H1 (cell line): ENCODE measurements at regions not wholly inside any gene's neighbourhood (a gene's known extent, or its start where the extent isn't known, plus 50 kb on each side); places are given as distances from the start of the nearest gene placed in this dataset.

Experiments
- CTCF ChIA-PET: fragments of 300-600 bp; sonication (Branson Sonifier 250); formaldehyde crosslinking; loops from one replicate; lab custom pipeline; 2021; ENCODE audit not compliant: partially characterized antibody; lab: Charles Lee
- POLR2A ChIA-PET: fragments of 300-600 bp; sonication (Branson Sonifier 250); formaldehyde crosslinking; loops from one replicate; lab custom pipeline; 2021; ENCODE audit warnings: inconsistent platforms; ENCODE audit not compliant: partially characterized antibody; lab: Charles Lee
- DNase-seq, 2 experiments: peaks; one replicate each; pipeline versions ENCODE4 v3.0.0 to v3.0.0-alpha.2; 2010 to 2022; ENCODE audit warnings: low spot score in 2 of 2, low read depth in 1 of 2, mixed read lengths in 1 of 2
- FAIRE-seq: peaks from 2 replicates; lab custom pipeline; 2011; peaks lifted over from hg19 to GRCh38; lab: Jason Lieb, UNC
- H2AFZ ChIP-seq: 2 replicates; pipeline ENCODE4 v1.8.1; 2012; ENCODE audit warnings: low read length, inconsistent platforms
- H2AK5ac ChIP-seq: 2 replicates; pipeline ENCODE4 v1.6.1; 2013; ENCODE audit warnings: low read depth, low read length
- H2BK120ac ChIP-seq: replicated peaks from 2 replicates; pipeline ENCODE3; 2013; ENCODE audit warnings: low read depth, low read length, inconsistent platforms
- H2BK12ac ChIP-seq: 2 replicates; pipeline ENCODE4 v1.6.1; 2013; ENCODE audit warnings: low read depth, low read length
- H2BK15ac ChIP-seq: 2 replicates; pipeline ENCODE4 v1.6.1; 2013; ENCODE audit warnings: low read length
- H2BK20ac ChIP-seq: 2 replicates; pipeline ENCODE4 v1.6.1; 2013; ENCODE audit warnings: low read length
- H2BK5ac ChIP-seq: 2 replicates; pipeline ENCODE4 v1.6.1; 2013; ENCODE audit warnings: low read depth, low read length
- H3K14ac ChIP-seq: 2 replicates; pipeline ENCODE4 v1.6.1; 2013; ENCODE audit warnings: inconsistent platforms; ENCODE audit not compliant: insufficient read length
- H3K18ac ChIP-seq: 2 replicates; pipeline ENCODE4 v1.6.1; 2013; ENCODE audit warnings: low read length; ENCODE audit errors: extremely low read depth
- H3K23ac ChIP-seq: 2 replicates; pipeline ENCODE4 v1.6.1; 2013; ENCODE audit warnings: inconsistent platforms; ENCODE audit not compliant: insufficient read length
- H3K23me2 ChIP-seq: 2 replicates; pipeline ENCODE4 v1.6.1; 2013; ENCODE audit warnings: low read depth, low read length
- H3K27ac ChIP-seq: 2 replicates; pipeline ENCODE4 v1.6.1; 2011; ENCODE audit warnings: low read depth, low read length, inconsistent platforms
- H3K27me3 ChIP-seq, 4 experiments: replicated peaks in 1 of 4; 1 replicate in 1 of 4; 2 replicates in 3 of 4; pipeline versions ENCODE4 v1.6.1 to v1.8.1; 2011 to 2013; ENCODE audit warnings: low read length in 3 of 4, mild to moderate bottlenecking in 3 of 4, inconsistent platforms in 2 of 4, mixed read lengths in 2 of 4, moderate library complexity in 1 of 4; ENCODE audit not compliant: control insufficient read depth in 3 of 4, insufficient read depth in 3 of 4; ENCODE audit errors: extremely low read depth in 1 of 4
- H3K36me3 ChIP-seq, 4 experiments: 2 replicates each; pipeline versions ENCODE4 v1.6.1 to v1.8.1; 2011 to 2013; ENCODE audit warnings: mild to moderate bottlenecking in 4 of 4, low read length in 3 of 4, moderate library complexity in 2 of 4, control low read depth in 1 of 4, inconsistent platforms in 1 of 4; ENCODE audit not compliant: insufficient read depth in 4 of 4, control insufficient read depth in 2 of 4
- H3K4ac ChIP-seq: replicated peaks from 2 replicates; pipeline ENCODE3; 2013; ENCODE audit warnings: low read length, low read depth, mixed read lengths, inconsistent platforms; ENCODE audit not compliant: insufficient read length
- H3K4me1 ChIP-seq, 4 experiments: replicated peaks in 1 of 4; 1 replicate in 1 of 4; 2 replicates in 3 of 4; pipeline versions ENCODE4 v1.6.1 to v1.8.1; 2011 to 2013; ENCODE audit warnings: low read length in 3 of 4, inconsistent platforms in 2 of 4, mixed read lengths in 1 of 4; ENCODE audit not compliant: insufficient read depth in 4 of 4, control insufficient read depth in 3 of 4
- H3K4me2 ChIP-seq, 2 experiments: 2 replicates each; pipeline versions ENCODE4 v1.6.1 to v1.8.1; 2011 to 2013; ENCODE audit warnings: low read depth in 2 of 2, low read length in 2 of 2, control low read depth in 1 of 2, inconsistent platforms in 1 of 2, mild to moderate bottlenecking in 1 of 2; ENCODE audit not compliant: insufficient read depth in 1 of 2
- H3K4me3 ChIP-seq, 4 experiments: fragments of 200-600, 300-600 bp in 1 of 4; sonication (generic), shearing (Covaris generic), sonication (Bioruptor Twin) in 1 of 4; 2 replicates each; pipeline versions ENCODE4 v1.5.1 to v1.8.1; 2011 to 2016; ENCODE audit warnings: low read length in 4 of 4, low read depth in 3 of 4, control low read depth in 2 of 4, inconsistent platforms in 2 of 4, mild to moderate bottlenecking in 2 of 4, mixed read lengths in 1 of 4, moderate library complexity in 1 of 4; ENCODE audit not compliant: insufficient read depth in 2 of 4; ENCODE audit errors: extremely low read depth in 1 of 4
- H3K56ac ChIP-seq: replicated peaks from 2 replicates; pipeline ENCODE3; 2013; ENCODE audit warnings: low read depth, mild to moderate bottlenecking, mixed read lengths, low read length, inconsistent platforms; ENCODE audit not compliant: insufficient read length
- H3K79me1 ChIP-seq: 2 replicates; pipeline ENCODE4 v1.6.1; 2013; ENCODE audit warnings: low read depth, low read length, control low read depth
- H3K79me2 ChIP-seq, 2 experiments: 2 replicates each; pipeline versions ENCODE4 v1.6.1 to v1.8.1; 2012 to 2013; ENCODE audit warnings: low read length in 2 of 2, mild to moderate bottlenecking in 2 of 2, inconsistent platforms in 1 of 2; ENCODE audit not compliant: insufficient read depth in 2 of 2, control insufficient read depth in 1 of 2
- H3K9ac ChIP-seq, 4 experiments: replicated peaks in 1 of 4; 1 replicate in 1 of 4; 2 replicates in 3 of 4; pipeline versions ENCODE4 v1.6.1 to v1.8.1; 2011 to 2013; ENCODE audit warnings: low read depth in 3 of 4, low read length in 3 of 4, control low read depth in 2 of 4, mild to moderate bottlenecking in 2 of 4, moderate library complexity in 2 of 4, inconsistent platforms in 1 of 4; ENCODE audit errors: extremely low read depth in 1 of 4
- H3K9me3 ChIP-seq, 2 experiments: 2 replicates each; pipeline versions ENCODE4 v1.6.1 to v1.8.1; 2012 to 2013; ENCODE audit warnings: mild to moderate bottlenecking in 2 of 2, moderate library complexity in 2 of 2, control low read depth in 1 of 2, inconsistent platforms in 1 of 2, low read depth in 1 of 2, low read length in 1 of 2, mixed read lengths in 1 of 2; ENCODE audit not compliant: insufficient read depth in 2 of 2
- H4K20me1 ChIP-seq, 2 experiments: replicated peaks in 1 of 2; 2 replicates each; pipeline versions ENCODE3 to v1.8.1; 2011 to 2013; ENCODE audit warnings: inconsistent platforms in 2 of 2, low read length in 2 of 2, mild to moderate bottlenecking in 1 of 2; ENCODE audit not compliant: insufficient read depth in 2 of 2, control insufficient read depth in 1 of 2
- H4K5ac ChIP-seq: 2 replicates; pipeline ENCODE4 v1.6.1; 2013; ENCODE audit warnings: low read length, low read depth, mixed read lengths, inconsistent platforms; ENCODE audit not compliant: insufficient read length
- H4K8ac ChIP-seq: 2 replicates; pipeline ENCODE4 v1.8.0; 2013; ENCODE audit warnings: mild to moderate bottlenecking, moderate library complexity, low read length, inconsistent platforms; ENCODE audit not compliant: insufficient read depth; ENCODE audit errors: extremely low read depth
- H4K91ac ChIP-seq: replicated peaks from 2 replicates; pipeline ENCODE3; 2013; ENCODE audit warnings: low read length, mixed read lengths, inconsistent platforms; ENCODE audit not compliant: insufficient read length
- KDM1A ChIP-seq: fragments of 200-600, 300-600 bp; sonication (generic); IDR thresholded peaks from 2 replicates; pipeline ENCODE4 v1.7.1; 2016; ENCODE audit warnings: mild to moderate bottlenecking, low read length, borderline replicate concordance
- SP4 ChIP-seq: IDR thresholded peaks from 2 replicates; pipeline ENCODE4 v1.6.1; 2012; ENCODE audit warnings: low read length, inconsistent platforms
- WGBS, 2 experiments: shearing (Covaris generic) in 1 of 2; methylation state at CpG; one replicate each; pipeline versions ENCODE4 v1.1.6 to v1.1.7; 2013 to 2015; ENCODE audit warnings: low lambda C conversion rate in 2 of 2, mixed read lengths in 2 of 2, inconsistent platforms in 1 of 2, low coverage in 1 of 2, missing lambda C conversion rate in 1 of 2; ENCODE audit not compliant: insufficient replicate concordance in 2 of 2, insufficient coverage in 1 of 2, insufficient read length in 1 of 2; ENCODE audit errors: extremely low coverage in 1 of 2, missing lambda C conversion rate in 1 of 2; 5-methylcytosine and 5-hydroxymethylcytosine counted together

GRCh38 chr20:55676097-55676496 lies 329.2 kb downstream of the CBLN4 start:
- Histone ChIP-seq H4K8ac (no peak overlapping the region), H3K9ac (no peak overlapping the region), H4K5ac (no peak overlapping the region), H3K23me2 (no peaks in the 10 kb centered on the region), H3K9me3 (no peaks in the 10 kb centered on the region), H2BK120ac (no peak overlapping the region), H2BK15ac (no peak overlapping the region), H3K79me1 (no peaks in the 10 kb centered on the region), H3K4me2 (no peak overlapping the region), H2BK5ac (no peak overlapping the region), H2AFZ (no peak overlapping the region), H3K14ac (no peak overlapping the region), H4K91ac (no peak overlapping the region), H3K27me3 (no peaks in the 10 kb centered on the region), H3K23ac (no peak overlapping the region), H3K27ac (no peak overlapping the region), H3K79me2 (no peaks in the 10 kb centered on the region), H2BK12ac (no peak overlapping the region), H2AK5ac (no peak overlapping the region), H3K4ac (no peak overlapping the region), H3K18ac (no peak overlapping the region), H4K20me1 (no peaks in the 10 kb centered on the region), H2BK20ac (no peak overlapping the region), H3K4me1 (no peaks in the 10 kb centered on the region; a peak in 1 of 7 replicates), H3K56ac (no peak overlapping the region), H3K36me3 (no peaks in the 10 kb centered on the region), H3K4me3 (no peak overlapping the region)
- TF ChIP-seq KDM1A (no peak), SP4 (no peak)
- ChIA-PET POLR2A (no interaction called here), CTCF (no interaction called here)
- WGBS, 2 experiments, result 90% methylated on average over 5 of the region's 5 CpGs; no CpG with 5 or more reads in 1 of the 2 experiments
- peak; percentile 24 for FAIRE-seq
- DNase-seq, result no peak
